ENCODE measurements at regions not wholly inside any gene's neighbourhood (a gene's known extent, or its start where the extent isn't known, plus 50 kb on each side); places are given as distances from the start of the nearest gene placed in this dataset.

DNA sequence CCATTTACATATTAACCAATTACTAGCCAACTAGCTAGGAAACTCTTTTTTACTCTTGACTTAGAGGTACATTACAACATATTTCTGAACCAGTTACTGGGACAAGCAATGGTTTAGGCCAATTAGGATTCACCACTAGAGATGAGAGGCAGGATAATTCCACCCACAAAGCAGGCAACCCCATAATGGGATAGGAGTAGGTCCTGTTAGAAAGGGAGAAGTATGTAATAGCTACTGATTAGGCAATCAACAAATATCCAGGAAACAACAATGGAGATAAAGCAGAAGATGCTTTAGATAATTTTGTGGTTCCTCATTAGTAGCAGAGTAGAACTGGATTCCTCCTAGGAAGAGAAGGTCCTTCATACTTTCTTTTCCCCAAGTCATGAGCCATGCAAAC lies 173.8 kb upstream of the GLRA2 start:
- TF ChIP-seq, protein P1, sequence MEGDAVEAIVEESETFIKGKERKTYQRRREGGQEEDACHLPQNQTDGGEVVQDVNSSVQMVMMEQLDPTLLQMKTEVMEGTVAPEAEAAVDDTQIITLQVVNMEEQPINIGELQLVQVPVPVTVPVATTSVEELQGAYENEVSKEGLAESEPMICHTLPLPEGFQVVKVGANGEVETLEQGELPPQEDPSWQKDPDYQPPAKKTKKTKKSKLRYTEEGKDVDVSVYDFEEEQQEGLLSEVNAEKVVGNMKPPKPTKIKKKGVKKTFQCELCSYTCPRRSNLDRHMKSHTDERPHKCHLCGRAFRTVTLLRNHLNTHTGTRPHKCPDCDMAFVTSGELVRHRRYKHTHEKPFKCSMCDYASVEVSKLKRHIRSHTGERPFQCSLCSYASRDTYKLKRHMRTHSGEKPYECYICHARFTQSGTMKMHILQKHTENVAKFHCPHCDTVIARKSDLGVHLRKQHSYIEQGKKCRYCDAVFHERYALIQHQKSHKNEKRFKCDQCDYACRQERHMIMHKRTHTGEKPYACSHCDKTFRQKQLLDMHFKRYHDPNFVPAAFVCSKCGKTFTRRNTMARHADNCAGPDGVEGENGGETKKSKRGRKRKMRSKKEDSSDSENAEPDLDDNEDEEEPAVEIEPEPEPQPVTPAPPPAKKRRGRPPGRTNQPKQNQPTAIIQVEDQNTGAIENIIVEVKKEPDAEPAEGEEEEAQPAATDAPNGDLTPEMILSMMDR (conservative IDR thresholded peaks at IDR 0.05; ENCODE audit: low read depth in 2 of 2), result no peak
- TF ChIP-seq, protein P2, sequence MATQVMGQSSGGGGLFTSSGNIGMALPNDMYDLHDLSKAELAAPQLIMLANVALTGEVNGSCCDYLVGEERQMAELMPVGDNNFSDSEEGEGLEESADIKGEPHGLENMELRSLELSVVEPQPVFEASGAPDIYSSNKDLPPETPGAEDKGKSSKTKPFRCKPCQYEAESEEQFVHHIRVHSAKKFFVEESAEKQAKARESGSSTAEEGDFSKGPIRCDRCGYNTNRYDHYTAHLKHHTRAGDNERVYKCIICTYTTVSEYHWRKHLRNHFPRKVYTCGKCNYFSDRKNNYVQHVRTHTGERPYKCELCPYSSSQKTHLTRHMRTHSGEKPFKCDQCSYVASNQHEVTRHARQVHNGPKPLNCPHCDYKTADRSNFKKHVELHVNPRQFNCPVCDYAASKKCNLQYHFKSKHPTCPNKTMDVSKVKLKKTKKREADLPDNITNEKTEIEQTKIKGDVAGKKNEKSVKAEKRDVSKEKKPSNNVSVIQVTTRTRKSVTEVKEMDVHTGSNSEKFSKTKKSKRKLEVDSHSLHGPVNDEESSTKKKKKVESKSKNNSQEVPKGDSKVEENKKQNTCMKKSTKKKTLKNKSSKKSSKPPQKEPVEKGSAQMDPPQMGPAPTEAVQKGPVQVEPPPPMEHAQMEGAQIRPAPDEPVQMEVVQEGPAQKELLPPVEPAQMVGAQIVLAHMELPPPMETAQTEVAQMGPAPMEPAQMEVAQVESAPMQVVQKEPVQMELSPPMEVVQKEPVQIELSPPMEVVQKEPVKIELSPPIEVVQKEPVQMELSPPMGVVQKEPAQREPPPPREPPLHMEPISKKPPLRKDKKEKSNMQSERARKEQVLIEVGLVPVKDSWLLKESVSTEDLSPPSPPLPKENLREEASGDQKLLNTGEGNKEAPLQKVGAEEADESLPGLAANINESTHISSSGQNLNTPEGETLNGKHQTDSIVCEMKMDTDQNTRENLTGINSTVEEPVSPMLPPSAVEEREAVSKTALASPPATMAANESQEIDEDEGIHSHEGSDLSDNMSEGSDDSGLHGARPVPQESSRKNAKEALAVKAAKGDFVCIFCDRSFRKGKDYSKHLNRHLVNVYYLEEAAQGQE (IDR thresholded peaks at IDR 0.05; ENCODE audit: unreplicated experiment), result no peak
- TF ChIP-seq EZH2phosphoT487 (IDR thresholded peaks at IDR 0.05; ENCODE audit: unreplicated experiment) (no peak), POLR2AphosphoS5 (IDR thresholded peaks at IDR 0.05; ENCODE audit: low read depth) (no peak)
